Mucosa of gallbladder (tissue), 1 donor: ENCODE measurements at regions not wholly inside any gene's neighbourhood (a gene's known extent, or its start where the extent isn't known, plus 50 kb on each side); places are given as distances from the start of the nearest gene placed in this dataset.
A peak's percentile ranks its signal among the peaks of the same experiment; 100 is the strongest.
"Not testable (repeated sequence)": the region's sequence is repeated elsewhere in the genome, so short reads cannot be mapped to it uniquely, and the experiment has no call there.

ENCODE experiments used
- DNase-seq: peaks from one replicate; pipeline ENCODE4 v3.0.0-alpha.2; 2020; ENCODE audit warnings: low spot score
- donor health status: DM: no; HTN: no; CAD: no.

DNA sequence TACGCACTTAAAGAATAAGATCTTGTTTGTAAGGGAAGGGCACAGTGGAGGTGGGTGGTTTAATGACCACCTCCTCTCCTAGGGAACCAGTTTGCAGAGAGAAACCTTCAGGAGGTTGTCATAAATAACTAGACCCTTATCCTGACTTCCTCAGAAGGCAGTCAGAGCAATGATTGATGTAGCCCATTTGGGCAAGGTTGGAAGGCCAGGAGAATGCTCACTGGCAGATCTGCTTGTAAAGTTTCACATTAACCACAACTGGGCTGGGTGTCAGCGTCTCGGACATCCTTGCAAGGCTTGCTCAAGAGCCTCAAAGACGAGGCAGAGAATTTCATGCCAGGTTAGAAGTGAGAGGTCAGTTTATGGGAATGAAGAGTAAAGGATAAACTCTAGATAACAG lies 87.6 kb upstream of the TRABD2B start:
- no peak for DNase-seq

DNA sequence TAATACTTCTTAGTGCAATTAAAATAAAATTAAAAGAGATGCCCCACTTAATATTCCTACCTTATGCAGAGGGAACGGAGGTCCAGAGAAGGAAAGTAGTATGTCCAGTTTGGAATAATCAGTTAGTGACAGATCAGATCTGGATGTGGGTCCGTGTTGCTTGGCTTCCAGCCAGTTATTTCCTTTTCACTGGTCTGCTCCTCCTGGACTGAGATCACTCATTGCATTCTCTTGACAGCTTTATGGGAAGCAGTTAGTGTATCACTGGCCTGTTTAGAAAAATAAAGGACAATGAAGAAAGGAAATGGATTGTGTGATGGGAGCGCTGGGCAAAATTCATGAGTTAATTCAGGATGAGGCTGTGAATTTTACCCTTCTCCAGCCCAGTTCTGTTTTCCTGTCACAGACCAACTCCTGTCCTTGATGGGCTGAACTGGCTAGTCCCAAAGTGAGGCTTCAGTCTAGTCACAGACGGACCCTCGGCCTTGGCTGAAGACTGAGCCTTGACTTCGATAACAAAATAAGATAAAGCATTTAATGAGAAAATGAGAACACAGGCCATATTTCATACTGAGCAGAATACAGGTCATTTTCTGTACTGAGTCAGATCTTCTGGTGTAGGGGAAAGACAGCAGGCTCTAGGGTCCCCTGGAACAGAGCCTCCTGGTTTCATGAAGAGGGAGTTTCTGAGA lies 85.2 kb upstream of the TRABD2B start:
- no peak for DNase-seq

DNA sequence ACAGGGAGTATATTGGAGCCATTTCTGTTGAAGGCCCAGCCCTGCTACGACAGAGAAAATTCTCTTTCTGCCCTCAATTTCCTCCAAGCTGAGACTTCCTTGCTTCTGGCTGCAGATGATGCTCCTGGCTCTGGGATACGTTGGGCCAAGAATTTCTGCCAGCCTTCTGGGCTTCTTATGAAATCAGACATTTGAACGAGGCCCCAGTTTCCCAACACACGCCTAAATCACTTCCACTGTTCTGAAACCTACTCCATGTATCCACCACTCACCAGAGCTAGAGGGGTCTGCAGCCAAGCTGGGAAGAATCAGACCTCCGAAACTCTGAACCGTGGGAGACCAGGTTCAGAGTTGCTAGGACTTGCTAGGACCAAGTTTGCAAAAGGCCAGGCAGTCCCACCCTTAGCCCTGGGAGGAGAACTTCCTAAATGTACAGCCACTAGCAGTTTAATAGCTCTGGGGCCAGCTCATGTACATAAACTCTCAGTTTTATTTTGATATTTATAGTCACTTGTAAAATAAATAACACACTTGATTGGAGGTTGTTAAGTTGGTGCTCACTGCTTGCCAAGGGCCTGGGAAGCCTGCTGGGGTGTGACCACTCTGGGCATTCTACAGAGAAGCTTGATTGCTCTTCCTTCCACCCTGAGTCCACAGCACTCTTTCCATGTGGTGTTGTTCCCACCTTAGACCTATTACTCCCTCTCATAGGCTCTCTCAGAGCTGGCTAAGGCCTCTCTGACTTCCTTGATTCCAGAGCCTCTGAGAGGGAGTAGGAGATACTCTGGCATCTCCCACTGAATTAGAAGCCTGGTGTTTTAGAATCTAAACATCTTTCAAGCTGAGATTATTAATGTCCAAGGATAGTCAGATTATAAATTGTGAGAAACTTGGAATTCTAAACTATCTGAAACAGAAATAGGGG lies 83.4 kb upstream of the TRABD2B start:
- DNase-seq, result no peak

DNA sequence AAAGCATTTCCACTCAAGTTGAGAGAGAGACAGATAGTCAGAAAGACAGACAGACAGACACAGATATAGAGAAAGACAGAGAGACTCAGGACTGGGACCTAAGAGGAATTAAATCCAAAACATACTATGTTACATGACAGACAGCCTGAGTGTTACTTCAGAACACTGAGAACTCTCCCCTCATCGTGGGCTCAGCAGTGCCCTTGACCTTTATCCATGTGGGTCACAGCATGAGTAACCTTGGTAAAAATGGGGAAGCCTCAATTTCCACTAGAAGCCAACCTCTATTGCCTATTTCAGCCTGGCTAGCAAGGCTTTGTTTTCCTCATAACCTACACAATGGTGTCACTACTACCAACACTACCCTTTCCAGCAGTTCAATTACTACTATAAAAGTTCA lies 81.9 kb upstream of the TRABD2B start:
- no peak for DNase-seq

DNA sequence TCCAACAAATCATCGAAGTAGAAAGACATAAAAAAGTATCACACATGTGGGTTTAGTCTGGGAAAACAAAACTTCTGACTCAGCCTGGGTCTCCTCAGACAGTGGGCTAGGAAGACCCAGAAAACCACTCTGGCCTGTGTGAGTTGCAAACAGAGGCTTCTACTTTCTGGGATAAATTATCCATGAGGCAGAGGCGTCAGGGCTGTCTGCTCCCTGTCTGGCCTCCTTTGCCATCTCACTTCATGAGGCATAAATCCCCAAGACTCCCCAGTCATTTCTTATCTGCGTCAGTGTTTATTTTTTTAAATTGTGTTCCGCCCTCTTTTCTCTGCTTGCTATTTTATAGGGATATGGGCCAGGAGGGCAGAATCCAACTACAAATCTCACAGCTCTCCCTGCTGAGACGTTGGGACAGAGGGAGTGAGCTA lies 80.6 kb upstream of the TRABD2B start:
- no peak for DNase-seq

DNA sequence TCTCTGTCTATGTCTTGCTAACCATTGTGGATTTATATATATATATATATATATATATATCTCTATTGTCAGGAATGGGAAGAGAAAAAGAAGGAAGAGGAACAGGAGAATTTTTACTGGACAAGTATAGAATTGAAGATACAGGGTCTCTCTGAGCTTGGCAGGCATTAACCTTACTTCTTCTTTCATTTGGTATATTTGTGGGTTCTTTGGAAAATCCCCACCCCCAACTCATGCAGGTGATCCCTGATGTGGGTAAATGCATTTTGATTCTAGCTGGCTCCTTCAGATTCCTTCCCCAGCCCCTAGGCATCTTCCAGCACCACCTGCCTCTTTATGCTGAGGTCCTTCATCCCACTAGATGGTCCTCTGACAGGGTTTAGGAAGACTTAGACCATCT lies 78.8 kb upstream of the TRABD2B start:
- DNase-seq, result no peak

DNA sequence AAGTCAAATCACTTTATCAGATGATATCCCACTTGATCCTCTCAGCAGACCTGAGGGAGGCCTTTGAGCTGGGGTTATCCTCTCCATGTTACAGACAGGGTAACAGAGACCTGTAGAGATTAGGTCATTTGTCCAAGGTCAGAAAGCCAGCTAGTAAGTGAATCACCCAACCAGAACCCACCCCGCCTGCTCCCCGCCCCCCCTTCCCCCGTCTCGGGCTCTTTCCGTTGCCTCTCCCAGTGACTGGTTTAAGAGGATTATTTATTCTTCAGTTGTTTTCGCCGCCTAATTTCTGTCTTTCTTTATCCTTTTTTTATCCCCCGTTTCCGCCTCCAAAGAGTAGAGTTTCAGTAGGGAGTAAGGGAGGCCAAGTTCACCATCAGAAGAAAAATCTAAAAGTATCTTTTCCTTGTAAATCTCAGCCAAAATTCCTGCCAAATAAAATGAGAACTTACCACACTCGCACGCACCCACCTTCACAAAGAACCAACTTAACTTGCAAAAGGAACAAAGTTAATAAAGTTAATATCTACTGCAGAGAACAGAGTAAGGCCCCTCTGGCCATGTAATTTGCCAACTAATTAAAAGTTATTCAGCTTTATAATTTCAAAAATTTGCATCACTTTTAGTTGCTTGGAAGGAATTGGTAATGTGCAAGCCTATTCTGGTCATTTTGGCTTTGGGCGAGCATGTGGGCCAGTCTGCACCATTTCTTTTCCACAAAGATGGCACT lies 76.8 kb upstream of the TRABD2B start:
- DNase-seq, result no peak

DNA sequence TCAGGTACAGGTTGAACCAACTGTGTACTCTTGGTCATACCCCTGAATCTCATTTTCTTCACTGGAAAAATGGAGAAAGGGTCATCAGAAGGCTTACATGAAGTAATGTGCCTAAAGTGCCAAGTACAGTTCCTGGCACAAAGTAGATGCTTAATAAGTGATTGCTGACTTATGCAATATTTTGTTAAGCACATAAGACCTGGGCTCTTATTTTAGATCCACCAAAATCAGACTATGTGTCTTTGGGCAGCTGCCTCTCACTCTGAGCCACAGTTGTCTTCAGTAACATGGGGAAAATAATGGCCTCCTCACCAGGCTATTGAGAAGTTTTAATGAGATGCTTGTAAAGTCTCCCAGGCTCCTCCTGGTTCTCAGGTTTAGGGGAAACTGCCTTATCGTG lies 74.3 kb upstream of the TRABD2B start:
- no peak for DNase-seq

DNA sequence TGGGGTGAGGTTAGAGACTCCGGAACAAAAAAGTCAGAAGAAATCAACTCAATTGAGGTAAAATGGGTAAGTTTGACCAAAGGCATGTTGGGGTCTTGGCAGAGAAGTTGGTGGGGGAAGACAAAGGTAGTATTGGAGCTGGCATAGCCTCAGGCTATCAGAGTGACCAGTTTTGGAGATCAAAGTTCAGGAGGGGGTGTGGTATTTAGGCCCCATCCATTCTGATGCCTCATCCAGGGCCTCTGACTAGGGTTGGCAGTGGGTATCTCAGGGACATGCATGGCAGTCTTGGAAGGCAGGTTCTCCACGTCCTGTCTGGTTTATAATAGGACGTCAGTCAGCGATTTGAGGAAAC lies 73.2 kb upstream of the TRABD2B start:
- DNase-seq, result no peak

DNA sequence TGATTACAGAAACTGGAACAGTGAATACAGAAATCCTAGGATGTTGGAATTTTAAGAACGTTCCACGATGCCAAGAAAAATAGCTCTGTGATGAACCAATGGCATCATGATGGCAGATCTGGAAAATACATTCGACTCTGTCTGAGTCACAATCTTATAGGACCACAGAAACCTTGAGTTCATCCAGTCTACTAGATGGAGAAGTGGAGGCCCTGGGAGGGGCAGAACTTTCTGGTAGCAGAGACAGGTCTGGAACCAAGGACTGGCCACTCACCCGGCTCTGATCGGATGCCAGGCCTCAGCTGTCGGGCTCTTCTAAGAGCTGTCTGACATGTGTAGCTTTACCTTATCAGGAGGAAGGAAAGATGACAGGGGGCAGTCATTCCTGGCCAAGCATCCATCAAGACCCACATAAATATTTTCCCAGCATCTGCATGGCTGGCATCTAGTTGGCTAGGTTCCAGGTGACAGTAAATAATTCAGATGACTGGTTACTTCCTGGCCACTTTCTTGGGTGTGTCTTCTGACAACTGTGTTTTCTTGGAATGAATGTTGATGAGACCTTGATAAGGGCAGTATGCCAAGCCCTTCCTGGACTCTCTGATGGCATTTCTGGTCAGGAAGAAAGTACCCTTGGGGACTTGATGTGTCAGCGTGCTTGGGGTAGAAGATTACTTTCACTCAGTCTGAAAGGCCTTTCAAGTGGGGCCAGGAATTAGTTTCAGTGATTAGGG lies 72.6 kb upstream of the TRABD2B start:
- peak; percentile 23 for DNase-seq

DNA sequence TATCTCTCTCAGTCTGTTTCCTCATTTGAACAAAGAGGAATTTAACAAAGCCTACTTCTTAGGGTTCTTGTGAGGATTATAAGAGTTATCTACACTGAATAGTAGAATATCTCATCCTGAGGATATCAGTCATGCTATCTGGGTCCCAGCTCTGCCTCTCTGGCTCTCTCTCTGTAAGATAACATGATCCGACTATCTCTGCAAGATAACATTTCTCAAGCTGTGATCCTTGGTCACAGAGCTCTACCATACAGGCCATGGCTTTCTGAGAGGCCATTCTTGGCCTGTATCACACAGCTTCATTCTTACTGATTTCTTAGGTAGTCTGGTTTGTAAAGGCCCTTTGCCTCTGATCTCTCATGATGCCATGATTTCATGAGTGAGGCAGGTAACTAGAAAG lies 71.0 kb upstream of the TRABD2B start:
- DNase-seq, result no peak

DNA sequence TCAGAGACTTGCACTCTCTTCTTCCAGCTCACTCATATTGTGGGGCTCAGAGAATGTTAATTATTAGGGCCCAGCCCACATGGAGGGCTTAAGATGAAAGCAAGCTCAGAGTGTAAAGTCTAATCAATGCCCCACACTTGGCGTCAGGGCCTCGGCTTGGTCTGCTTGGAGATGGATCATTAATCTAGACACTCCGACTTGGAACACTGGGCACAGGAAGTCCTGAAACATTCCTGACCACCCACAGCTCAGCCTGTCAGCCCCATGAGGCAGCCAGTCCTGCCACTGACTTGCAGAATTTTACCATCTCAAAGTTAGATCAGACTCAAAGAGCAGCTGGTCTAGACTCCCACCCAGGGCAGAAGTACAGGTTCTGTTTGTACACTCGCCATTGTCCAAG lies 69.8 kb upstream of the TRABD2B start:
- DNase-seq, result no peak

DNA sequence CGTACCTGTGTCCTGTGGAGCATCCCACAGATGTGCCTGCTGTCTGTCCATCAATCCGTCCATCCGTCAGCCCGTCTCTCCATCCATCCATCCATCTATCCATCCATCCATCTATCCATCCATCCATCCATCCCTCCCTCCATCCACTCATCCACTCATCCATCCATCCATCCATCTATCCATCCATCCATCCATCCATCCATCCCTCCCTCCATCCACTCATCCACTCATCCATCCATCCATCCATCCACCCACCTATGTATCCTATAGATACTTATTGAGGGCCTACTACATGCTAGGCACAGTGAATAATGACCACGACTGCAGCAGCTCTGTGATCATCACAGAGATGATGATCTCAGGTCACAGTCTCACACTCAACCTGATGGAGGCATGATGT lies 67.5 kb upstream of the TRABD2B start:
- not testable (repeated sequence) for DNase-seq

DNA sequence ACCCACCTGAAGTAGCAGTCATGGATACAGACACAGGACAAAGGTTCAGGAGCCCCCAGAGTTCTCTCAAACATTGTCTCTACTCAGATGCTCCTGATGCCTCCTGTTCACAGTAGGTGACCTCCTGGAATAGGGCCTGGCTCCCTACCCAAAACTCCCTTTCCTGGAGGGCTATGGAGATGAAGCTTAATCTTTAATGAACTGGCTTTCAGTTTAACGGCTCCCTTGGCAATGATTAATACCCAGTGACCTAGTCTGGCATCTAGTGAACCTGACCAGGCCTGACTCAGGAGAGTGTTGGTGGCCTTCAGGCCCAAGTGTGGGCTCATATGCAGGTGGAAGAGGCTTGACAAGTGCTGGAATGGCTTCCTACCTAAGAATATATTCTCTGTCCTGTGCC lies 65.2 kb upstream of the TRABD2B start:
- peak; percentile 25 for DNase-seq

DNA sequence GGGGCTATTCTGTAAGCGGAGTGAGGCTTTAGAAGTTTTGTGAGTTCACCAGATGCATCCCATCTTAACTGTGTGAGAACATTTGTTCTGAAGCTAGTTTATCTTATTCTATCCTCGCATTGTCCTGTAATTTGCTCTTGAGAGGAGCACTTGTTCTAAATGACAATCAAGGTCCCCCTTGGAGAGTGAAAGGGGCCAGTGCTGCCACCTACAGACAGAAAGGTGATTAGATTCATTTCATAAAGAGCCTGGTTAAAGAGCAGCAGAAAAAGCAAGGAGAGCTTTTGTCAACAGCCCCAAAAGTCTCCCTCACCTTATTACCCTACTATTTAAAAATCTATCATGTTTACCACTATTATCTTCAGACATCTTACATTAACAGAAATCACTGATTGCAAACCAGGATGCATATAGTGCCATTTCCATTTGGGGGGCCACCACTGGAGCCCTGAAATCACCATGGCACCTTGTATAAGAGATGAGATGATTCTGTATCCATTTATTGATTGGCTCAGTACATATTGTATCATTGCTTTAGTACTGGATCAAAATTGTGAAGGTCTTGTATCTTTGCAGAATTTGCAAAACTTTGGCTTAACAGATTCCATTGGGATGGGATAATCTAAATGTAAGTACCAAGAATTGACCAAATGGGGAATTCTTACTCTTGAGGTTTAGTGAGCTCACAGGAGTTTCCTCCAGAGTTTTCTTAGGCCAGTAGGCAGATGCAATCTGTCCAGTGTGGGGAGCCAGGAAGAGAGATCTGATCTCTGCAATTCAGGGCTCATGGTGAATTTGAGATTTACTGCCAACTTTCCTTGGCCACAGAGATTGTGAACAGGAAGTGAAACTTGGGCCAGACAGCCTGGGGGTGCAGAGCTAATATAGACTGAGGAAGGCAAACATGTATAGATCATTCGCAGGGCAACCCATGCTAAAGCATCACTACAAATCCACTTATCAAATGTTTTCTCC lies 64.3 kb upstream of the TRABD2B start:
- DNase-seq, result peak; percentile 66

DNA sequence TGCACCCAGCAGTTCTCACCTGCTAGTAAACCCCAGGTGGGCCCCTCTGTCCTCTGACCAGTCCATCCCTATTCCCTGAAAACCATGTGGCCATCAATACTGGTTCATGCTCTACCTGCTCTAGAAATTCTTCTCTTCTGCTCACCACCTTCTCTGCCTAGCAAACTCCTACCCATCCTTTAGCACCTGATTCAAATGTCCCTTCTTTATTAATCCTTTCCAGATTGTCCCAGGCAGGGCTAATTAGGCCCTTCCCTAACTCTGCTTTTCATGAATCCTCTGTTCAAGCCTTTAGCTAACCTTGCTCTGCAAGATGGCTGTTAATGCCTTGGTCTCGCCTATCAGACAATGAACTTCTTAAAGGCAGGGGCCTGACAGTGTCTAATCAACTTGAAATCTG lies 62.1 kb upstream of the TRABD2B start:
- DNase-seq, result no peak

DNA sequence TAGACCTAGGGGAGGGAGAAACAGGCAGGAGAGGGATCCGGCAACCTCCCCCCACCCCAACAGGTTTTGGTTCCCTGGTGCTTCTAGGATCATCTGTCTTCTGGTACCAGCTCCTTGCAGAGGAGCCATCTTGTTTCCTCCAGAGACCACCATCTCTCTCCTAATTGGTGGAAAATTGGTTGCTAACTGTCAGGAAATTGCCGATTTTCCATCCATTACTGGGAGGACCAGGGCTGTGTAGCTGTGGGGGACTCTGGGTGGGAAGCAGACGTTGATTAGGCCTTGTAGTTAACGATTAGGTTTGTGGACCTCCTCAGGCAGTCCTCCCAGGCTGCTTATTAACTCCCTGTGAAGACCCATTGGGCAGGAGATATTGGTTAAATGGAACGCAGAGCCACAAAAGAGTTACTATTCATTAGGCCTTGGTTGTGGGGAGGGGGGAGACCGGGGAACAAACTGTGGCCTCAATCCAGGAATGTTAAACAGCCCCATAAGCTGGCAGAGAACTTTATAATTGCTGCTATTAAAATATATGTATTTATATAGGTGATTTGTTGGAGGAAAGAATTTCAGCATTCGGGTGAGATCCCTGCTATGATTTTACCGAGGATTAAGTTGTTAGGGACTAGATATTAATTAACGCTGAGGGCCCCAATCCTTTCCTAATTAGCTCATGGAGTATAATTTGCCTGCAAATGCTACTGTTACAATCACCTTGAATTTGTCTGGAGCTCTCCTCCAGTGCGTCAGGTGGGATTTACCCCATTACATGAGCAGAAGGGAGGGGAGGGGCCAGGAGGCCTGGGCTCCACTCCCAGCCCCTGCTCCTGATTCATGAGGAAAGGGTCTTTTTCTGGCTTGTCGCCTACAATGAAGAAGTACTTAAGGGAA lies 61.2 kb upstream of the TRABD2B start:
- DNase-seq, result no peak

DNA sequence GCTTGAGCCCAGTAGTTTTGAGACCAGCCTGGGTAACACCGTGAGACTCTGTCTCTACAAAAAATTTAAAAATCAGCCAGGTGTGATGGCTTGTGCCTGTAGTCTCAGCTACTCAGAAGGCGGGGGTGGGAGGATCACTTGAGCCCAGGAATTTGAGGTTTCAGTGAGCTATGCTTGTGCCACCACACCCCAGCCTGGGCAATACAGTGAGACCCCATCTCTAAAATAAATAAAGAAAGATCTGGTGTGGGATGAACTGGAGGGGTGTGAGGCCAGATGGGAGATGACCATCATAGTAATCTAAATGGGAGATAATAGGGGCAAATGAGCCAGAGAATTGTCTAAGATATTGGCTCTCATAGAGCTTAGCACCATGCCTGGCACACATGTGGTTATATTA lies 60.1 kb upstream of the TRABD2B start:
- DNase-seq, result no peak

DNA sequence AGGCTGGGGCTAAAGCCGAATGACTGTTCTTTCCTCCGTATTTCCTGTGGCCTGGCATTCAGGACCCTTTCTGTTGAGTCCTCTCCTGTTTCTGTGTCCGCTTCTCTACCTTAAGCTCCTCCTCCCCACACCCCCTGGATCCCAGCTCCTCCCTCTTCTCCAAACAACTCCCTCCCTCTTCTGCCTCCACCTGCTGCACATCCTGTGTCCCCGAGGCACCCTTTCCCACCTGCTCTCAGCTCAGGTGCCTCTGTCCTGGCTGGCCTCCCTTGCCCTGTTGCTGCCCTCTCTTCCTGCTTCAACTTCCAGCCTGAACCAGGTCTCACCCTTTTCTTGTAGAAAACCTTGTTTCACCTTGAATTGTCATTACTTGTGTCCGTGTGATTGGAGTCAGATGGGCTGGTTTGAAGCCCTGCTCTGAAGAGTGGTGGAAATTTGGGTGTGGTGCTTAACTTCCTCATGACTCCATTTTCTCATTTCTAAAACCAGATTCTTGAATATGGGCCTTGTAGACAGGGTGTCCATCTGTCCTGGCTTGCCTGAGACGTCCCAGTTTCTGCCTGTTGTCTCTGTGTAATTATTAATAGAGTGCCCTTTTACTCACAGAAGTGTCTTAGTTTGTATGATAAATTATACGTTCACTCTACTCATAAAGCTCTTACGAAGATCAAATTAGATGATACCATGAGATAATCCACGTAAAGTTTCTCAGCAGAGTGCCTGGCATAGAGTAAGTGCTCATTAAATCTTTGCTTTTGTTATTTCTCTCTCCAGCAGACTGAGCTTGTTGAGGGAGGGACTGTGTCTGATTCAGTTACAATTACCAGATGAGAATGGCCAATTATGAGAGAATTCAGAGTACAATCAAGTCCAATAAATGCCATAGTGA lies 58.9 kb upstream of the TRABD2B start:
- DNase-seq, result no peak
